ENCODE measurements at regions not wholly inside any gene's neighbourhood (a gene's known extent, or its start where the extent isn't known, plus 50 kb on each side); places are given as distances from the start of the nearest gene placed in this dataset.
"Not testable (repeated sequence)": the region's sequence is repeated elsewhere in the genome, so short reads cannot be mapped to it uniquely, and the experiment has no call there.

- DNase-seq (ENCODE audit: low spot score): no peak
These were observed 349.9 kb downstream of the C12orf50 start for GRCh38 chr12:87679251-87679650.

GRCh38 chr12:87678453-87678852 lies 350.7 kb downstream of the C12orf50 start:
- no peak for DNase-seq (ENCODE audit: low spot score)

- DNase-seq (ENCODE audit: low spot score): no peak
These were observed 352.5 kb downstream of the C12orf50 start for GRCh38 chr12:87676731-87677130.

GRCh38 chr12:87671757-87672156 lies 357.4 kb downstream of the C12orf50 start:
- DNase-seq (ENCODE audit: low spot score): no peak

- peak; percentile 16 for DNase-seq (ENCODE audit: low spot score)
These were observed 358.8 kb downstream of the C12orf50 start for GRCh38 chr12:87670448-87670847.

- DNase-seq (ENCODE audit: low spot score): peak; percentile 12
These were observed 361.8 kb downstream of the C12orf50 start for GRCh38 chr12:87667378-87667777.

GRCh38 chr12:87661786-87662377 lies 367.3 kb downstream of the C12orf50 start:
- DNase-seq (ENCODE audit: low spot score): peak; percentile 8

GRCh38 chr12:87660987-87661774 lies 368.0 kb downstream of the C12orf50 start:
- no peak for DNase-seq (ENCODE audit: low spot score)

- DNase-seq (ENCODE audit: low spot score): no peak
These were observed 368.9 kb downstream of the C12orf50 start for GRCh38 chr12:87660291-87660690.

GRCh38 chr12:87656311-87656710 lies 372.9 kb downstream of the C12orf50 start:
- DNase-seq (ENCODE audit: low spot score): no peak

GRCh38 chr12:87651670-87652425 lies 377.4 kb downstream of the C12orf50 start:
- no peak for DNase-seq (ENCODE audit: low spot score)

GRCh38 chr12:87642245-87642644 lies 387.0 kb downstream of the C12orf50 start:
- DNase-seq (ENCODE audit: low spot score): no peak

- DNase-seq (ENCODE audit: low spot score): no peak
These were observed 411.0 kb downstream of the C12orf50 start for GRCh38 chr12:87618199-87618598.

- DNase-seq (ENCODE audit: low spot score): no peak
These were observed 416.2 kb downstream of the C12orf50 start for GRCh38 chr12:87612996-87613395.

GRCh38 chr12:87608321-87608720 lies 420.9 kb downstream of the C12orf50 start:
- DNase-seq (ENCODE audit: low spot score): no peak

GRCh38 chr12:87603727-87604126 lies 425.5 kb downstream of the C12orf50 start:
- DNase-seq (ENCODE audit: low spot score): no peak

- no peak for DNase-seq (ENCODE audit: low spot score)
These were observed 429.7 kb downstream of the C12orf50 start for GRCh38 chr12:87599459-87599858.

- DNase-seq (ENCODE audit: low spot score): no peak
These were observed 432.1 kb downstream of the C12orf50 start for GRCh38 chr12:87597114-87597513.

- DNase-seq (ENCODE audit: low spot score): no peak
These were observed 432.6 kb downstream of the C12orf50 start for GRCh38 chr12:87596636-87597035.

- no peak for DNase-seq (ENCODE audit: low spot score)
These were observed 433.1 kb downstream of the C12orf50 start for GRCh38 chr12:87596134-87596533.

- DNase-seq (ENCODE audit: low spot score): no peak
These were observed 443.2 kb downstream of the C12orf50 start for GRCh38 chr12:87585882-87586557.

- not testable (repeated sequence) for DNase-seq (ENCODE audit: low spot score)
These were observed 450.1 kb downstream of the C12orf50 start for GRCh38 chr12:87579091-87579490.

All from NAMALWA (cell line).